ENCODE measurements at regions not wholly inside any gene's neighbourhood (a gene's known extent, or its start where the extent isn't known, plus 50 kb on each side); places are given as distances from the start of the nearest gene placed in this dataset.

GRCh38 chr10:43867667-43868565 is 219.2 kb upstream of the ZNF32 start:
- TF ChIP-seq, protein P1, sequence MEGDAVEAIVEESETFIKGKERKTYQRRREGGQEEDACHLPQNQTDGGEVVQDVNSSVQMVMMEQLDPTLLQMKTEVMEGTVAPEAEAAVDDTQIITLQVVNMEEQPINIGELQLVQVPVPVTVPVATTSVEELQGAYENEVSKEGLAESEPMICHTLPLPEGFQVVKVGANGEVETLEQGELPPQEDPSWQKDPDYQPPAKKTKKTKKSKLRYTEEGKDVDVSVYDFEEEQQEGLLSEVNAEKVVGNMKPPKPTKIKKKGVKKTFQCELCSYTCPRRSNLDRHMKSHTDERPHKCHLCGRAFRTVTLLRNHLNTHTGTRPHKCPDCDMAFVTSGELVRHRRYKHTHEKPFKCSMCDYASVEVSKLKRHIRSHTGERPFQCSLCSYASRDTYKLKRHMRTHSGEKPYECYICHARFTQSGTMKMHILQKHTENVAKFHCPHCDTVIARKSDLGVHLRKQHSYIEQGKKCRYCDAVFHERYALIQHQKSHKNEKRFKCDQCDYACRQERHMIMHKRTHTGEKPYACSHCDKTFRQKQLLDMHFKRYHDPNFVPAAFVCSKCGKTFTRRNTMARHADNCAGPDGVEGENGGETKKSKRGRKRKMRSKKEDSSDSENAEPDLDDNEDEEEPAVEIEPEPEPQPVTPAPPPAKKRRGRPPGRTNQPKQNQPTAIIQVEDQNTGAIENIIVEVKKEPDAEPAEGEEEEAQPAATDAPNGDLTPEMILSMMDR (IDR thresholded peaks at IDR 0.05; ENCODE audit: low read length): no peak
- no peak for TF ChIP-seq EZH2 (optimal IDR thresholded peaks at IDR 0.05; ENCODE audit: low read depth, low read length)
- TF ChIP-seq EZH2phosphoT487 (IDR thresholded peaks at IDR 0.05; ENCODE audit: low read length): no peak
